GM19395 (cell line): ENCODE measurements at regions not wholly inside any gene's neighbourhood (a gene's known extent, or its start where the extent isn't known, plus 50 kb on each side); places are given as distances from the start of the nearest gene placed in this dataset.

ENCODE experiments used
- ATAC-seq: cut with Tn5 transposase; IDR thresholded peaks from one replicate; pipeline ENCODE4 v1.9.1; 2021; ENCODE audit warnings: mild to moderate bottlenecking, moderate library complexity; ENCODE audit not compliant: unreplicated experiment

DNA sequence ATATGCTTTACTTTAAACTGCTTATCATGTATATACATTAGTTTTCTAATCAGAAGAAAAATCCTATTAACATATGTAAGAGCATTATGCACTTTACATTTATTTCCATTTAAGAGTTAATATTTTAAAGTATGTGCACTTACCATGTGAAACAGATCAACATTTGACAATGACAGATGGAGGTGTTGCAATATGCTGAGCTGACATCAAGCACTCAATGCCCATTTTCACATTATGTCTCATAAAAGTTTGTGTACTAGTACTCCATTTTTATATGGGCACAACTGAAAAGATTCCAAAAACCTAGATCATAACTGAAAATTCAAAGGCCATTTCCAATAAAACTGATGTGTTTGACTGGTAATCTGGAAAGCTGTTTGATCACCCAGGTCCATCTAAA is 420.9 kb upstream of the SOX9 start:
- no peak for ATAC-seq

GRCh38 chr17:71703701-71704100 is 417.1 kb upstream of the SOX9 start:
- ATAC-seq: no peak

GRCh38 chr17:71709271-71709890 is 411.4 kb upstream of the SOX9 start:
- no peak for ATAC-seq

DNA sequence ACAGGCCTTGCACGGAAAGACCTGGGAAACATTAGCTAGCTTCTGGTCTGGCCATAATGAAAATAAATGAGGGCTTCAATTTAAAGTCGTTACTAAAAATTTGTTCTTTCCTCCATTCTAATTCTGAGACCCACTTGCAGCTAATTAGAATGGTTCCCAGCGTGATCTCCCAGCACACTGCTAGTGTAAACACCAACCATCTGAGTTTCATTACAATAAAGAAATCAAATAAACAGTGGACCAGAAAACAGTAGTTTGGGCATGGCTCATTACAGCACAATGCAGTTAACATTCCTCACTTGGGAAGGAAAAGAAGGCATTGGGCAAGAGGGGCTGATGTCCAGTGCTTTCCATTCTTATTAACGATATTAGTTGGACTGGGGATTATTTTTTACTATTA is 410.9 kb upstream of the SOX9 start:
- ATAC-seq: no peak

- no peak for ATAC-seq
Measured at GRCh38 chr17:71710816-71711215, 410.0 kb upstream of the SOX9 start.

DNA sequence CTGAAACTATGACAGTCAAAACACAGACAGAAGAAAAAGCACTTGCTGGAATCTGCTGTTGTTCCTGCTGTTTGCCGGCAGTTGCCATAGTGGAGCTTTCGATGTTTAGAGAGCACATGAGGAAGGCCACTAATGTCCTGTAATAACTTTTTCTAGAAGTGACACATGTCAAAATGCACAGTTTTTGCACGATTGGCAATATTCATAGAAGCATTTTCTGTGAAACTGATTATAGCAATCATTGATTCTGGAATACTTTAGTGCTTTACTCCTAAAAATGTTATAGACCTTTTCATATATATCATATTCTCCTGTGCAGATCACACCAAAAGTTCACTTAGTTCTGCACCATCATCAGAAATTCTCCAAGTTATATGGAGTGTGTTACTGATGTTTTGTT is 407.0 kb upstream of the SOX9 start:
- ATAC-seq: no peak

- ATAC-seq: no peak
Measured at GRCh38 chr17:71724339-71724738, 396.5 kb upstream of the SOX9 start.

DNA sequence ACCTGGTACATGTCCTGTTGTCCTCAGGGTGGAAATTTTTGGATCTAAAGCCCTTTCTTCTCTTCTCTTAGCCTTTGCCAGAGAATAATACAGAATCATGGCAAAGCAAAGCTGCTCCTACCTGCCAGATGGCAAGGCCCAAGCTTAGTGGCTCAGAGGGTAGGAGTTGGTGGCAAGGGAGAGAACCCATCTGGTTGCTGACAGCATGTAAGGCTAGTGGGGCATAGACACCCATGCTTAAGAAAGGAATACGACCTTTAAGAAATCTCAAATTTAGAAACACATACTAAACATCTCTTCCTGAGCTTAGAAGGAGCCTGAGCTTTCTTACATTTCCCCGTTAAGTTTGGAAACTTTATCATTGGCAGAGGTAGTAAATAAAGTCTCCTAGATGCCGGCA is 395.0 kb upstream of the SOX9 start:
- no peak for ATAC-seq

GRCh38 chr17:71726341-71726740 is 394.5 kb upstream of the SOX9 start:
- ATAC-seq: no peak

DNA sequence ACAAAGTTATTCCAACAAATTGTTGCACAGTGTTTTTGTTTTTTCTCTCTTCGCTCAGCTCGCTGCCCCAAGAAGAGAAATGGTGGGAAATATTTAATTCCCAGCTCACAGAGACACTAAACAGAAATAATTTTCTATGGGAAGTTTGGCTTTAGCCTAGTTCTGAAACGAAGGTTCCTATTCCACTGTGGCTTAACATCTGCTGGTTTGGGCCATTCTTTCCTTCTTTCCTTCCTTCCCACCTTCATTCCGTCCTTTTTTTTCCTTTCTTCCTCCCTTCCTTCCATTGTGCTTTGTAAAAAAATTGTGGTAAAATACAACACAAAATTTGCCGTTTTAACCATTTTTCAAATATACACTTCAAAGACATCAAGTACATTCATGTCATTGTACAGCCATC is 393.5 kb upstream of the SOX9 start:
- no peak for ATAC-seq

GRCh38 chr17:71727723-71728122 is 393.1 kb upstream of the SOX9 start:
- ATAC-seq: no peak

DNA sequence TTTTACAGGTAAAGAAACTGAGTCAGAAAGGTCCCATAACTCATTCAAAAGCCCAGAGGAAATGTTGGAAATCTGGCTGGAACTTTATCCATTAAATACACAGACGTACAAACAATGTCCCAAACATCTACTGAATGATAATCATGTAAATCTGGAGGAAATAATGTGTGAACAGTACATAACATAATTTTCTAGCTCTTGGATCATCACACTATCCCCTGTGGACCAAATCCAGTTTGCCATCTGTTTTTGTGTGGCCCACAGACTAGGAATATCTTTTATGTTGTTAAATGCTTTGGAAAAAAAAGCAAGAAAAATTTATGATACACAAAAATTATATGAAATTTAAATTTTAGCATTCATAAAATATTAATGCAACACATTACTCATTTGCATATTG is 389.9 kb upstream of the SOX9 start:
- no peak for ATAC-seq

- ATAC-seq: no peak
Measured at GRCh38 chr17:71735893-71736292, 384.9 kb upstream of the SOX9 start.

DNA sequence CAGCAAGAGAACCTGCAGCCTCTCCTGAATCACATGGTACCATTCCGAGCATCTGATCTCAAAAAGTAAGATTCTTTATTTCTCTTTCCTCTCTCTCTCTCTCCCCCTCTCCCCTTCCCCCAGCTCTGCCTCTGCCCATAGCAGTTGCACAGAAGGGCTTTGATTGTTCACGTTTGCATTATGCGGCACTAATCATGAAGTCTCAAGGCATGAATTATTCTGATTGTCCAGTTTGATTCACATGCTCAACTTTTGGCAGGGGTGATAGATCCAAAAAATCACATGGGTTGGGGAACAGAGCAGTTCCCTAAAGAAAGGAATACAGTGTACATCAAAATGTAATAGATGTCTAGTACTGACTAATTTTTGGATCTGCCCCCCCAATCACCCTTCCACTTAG is 380.0 kb upstream of the SOX9 start:
- no peak for ATAC-seq

GRCh38 chr17:71741836-71742235 is 379.0 kb upstream of the SOX9 start:
- ATAC-seq: no peak

- no peak for ATAC-seq
Measured at GRCh38 chr17:71748872-71749271, 371.9 kb upstream of the SOX9 start.

DNA sequence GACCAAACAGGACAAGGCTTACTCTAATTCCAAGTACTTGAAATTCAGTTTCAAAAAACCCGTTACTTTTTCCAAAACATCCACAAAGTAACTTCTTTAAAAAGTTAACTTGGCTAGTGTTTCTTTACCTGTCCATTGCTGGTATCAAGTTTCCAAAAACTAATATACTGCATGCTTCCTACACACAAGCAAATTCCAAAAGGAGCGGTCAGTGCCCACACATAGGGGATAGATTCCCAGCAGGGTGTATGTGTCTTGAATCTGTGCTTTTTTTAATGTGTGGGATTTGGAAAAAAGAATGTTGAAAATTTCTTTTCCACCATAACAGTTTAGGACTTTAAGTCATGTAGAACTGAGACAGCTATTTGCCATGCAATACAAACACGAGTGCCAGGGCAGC is 367.8 kb upstream of the SOX9 start:
- ATAC-seq: no peak

DNA sequence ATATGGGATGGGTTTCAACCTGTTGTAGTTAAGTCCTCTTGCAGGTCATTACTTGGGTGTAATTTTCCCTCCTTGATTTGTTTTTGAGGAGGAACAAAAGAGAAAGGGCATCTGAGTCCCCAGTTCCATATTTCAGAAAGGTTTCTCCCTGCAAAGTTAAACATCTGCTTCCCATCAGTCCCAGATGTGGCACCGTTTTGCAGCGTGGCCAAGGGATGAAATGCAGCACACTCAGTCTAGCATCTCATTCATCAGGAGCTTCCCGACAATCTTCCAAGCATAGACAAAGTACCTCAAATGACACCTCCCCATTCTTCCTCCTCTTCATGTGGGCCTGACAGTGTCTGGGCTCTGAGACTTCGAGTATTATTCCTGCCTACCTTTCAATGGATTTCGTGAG is 363.7 kb upstream of the SOX9 start:
- ATAC-seq: no peak

GRCh38 chr17:71757956-71758355 is 362.9 kb upstream of the SOX9 start:
- no peak for ATAC-seq

- ATAC-seq: no peak
Measured at GRCh38 chr17:71759422-71760060, 361.3 kb upstream of the SOX9 start.

DNA sequence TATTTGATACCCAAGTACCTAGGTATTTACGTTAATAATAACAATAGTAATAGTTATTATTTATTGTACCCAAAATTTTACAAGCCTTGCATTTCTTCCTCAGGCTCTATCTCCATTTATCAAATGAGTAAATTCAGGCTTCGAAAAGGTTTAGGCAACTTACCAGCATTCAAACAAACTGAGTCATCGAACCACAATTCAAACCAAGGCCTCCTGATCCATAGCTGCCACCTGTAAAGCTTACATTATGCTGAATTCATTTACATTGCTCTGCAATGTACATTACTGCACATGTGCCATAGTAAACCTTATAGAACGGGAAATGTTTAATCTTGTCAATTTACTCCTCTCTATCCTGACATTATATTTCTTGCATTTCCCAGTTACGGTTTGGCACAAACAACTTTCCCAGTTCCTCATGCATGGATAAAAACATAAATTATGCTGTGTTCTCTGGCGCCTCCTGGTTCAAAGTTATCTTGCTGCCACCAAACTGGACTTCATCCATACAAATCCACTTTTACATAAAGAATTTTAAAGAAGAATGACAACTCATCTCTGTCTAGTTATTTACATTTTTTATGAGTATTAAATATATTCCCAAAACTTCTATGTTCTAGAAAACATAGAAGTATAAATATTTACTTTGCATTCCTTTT is 360.6 kb upstream of the SOX9 start:
- ATAC-seq: no peak

GRCh38 chr17:71762526-71762925 is 358.3 kb upstream of the SOX9 start:
- no peak for ATAC-seq

GRCh38 chr17:71764505-71764904 is 356.3 kb upstream of the SOX9 start:
- ATAC-seq: no peak
